ENCODE measurements at regions not wholly inside any gene's neighbourhood (a gene's known extent, or its start where the extent isn't known, plus 50 kb on each side); places are given as distances from the start of the nearest gene placed in this dataset.

DNA sequence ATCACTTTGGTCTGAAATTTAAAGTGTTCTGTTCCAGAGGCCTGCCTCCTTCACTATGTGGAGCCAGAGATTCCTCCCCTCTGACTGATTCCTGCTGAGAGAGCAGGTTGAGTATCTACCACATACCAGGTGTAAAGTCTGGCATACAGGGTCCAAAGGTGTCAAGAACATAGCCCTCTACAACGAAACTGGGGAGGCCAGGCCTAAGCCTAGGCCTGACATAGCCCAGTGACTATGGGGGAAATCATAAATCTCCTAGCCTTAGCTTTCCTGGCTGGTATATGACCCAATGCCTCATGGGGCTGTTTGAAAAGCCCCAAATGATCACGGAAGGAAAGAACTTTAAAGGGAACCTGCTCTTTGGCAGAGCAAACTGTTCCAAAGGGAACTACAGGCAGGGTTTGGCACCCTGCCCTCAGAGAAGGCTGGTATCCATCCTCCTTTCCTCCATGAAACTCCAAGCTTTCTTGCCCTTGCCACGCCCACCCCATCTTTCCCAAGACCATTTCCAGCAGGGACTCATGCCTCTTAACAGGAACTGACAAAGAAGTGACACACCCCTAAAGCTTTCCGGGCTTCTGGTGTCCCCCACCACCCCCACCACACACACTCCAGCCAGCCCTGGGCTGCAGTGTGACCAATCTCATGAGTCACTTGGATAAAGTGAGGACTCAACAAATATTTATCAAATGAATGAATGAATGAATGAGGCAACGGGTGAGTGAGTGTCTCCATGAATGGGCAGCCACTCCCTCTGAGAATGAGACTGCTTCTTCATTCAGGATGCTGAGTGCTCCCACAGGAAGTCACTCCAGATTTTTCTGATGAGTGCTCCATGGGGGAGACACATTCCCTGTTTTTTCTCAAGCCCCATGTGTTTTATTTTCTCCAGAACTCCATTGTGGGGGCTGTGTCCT is 93.3 kb upstream of the CALM2 start:
- TF ChIP-seq, protein P1, sequence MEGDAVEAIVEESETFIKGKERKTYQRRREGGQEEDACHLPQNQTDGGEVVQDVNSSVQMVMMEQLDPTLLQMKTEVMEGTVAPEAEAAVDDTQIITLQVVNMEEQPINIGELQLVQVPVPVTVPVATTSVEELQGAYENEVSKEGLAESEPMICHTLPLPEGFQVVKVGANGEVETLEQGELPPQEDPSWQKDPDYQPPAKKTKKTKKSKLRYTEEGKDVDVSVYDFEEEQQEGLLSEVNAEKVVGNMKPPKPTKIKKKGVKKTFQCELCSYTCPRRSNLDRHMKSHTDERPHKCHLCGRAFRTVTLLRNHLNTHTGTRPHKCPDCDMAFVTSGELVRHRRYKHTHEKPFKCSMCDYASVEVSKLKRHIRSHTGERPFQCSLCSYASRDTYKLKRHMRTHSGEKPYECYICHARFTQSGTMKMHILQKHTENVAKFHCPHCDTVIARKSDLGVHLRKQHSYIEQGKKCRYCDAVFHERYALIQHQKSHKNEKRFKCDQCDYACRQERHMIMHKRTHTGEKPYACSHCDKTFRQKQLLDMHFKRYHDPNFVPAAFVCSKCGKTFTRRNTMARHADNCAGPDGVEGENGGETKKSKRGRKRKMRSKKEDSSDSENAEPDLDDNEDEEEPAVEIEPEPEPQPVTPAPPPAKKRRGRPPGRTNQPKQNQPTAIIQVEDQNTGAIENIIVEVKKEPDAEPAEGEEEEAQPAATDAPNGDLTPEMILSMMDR (conservative IDR thresholded peaks at IDR 0.05; ENCODE audit: low read length), result no peak
- no peak for TF ChIP-seq EZH2phosphoT487 (IDR thresholded peaks at IDR 0.05; ENCODE audit: borderline replicate concordance)
